ENCODE measurements at regions not wholly inside any gene's neighbourhood (a gene's known extent, or its start where the extent isn't known, plus 50 kb on each side); places are given as distances from the start of the nearest gene placed in this dataset.

GRCh38 chr7:39758234-39758970 lies 135.0 kb downstream of the RALA start:
- ChIA-PET CTCF (interaction anchor here (1.3 to 3.1 kb wide), 2 partner anchors 12 to 178 kb away, joined by 5 to 16 read pairs; no protein-coding TSS in a partner anchor), POLR2A (no interaction called here)
- Histone ChIP-seq H3K4me2 (no peak overlapping the region), H3K27ac (no peak overlapping the region), H3K4me3 (no peak overlapping the region), H3K4me1 (peaks cover 8% of the 10 kb centered on the region; the same call in 2 of the 3 replicates), H3K9me3 (no peaks in the 10 kb centered on the region)
- no peak for DNase-seq (ENCODE audit: low read depth in 1 of 2, low spot score in 1 of 2)
- TF ChIP-seq ATOH8 (CRISPR knock-in tag; IDR thresholded peaks at IDR 0.05; ENCODE audit: low read depth) (no peak), PBX3 (IDR thresholded peaks at IDR 0.05) (no peak), POLR2AphosphoS2 (conservative IDR thresholded peaks at IDR 0.05; ENCODE audit: low read length) (no peak), MAFK (IDR thresholded peaks at IDR 0.05; ENCODE audit: partially characterized antibody) (no peak), HDAC2 (IDR thresholded peaks at IDR 0.05) (no peak), POLR2A (IDR thresholded peaks at IDR 0.05; ENCODE audit: low read length) (no peak), CHD2 (IDR thresholded peaks at IDR 0.05; ENCODE audit: low read length, partially characterized antibody) (no peak), ESRRA (IDR thresholded peaks at IDR 0.05; ENCODE audit: borderline replicate concordance, low read length) (no peak), MYC (IDR thresholded peaks at IDR 0.05; ENCODE audit: borderline replicate concordance, low read length) (no peak), RARB (CRISPR knock-in tag; IDR thresholded peaks at IDR 0.05) (no peak), EHF (CRISPR knock-in tag; IDR thresholded peaks at IDR 0.05) (no peak), FOSL2 (IDR thresholded peaks at IDR 0.05) (no peak), FOSL2 (CRISPR knock-in tag; IDR thresholded peaks at IDR 0.05) (no peak), E2F6 (IDR thresholded peaks at IDR 0.05; ENCODE audit: borderline replicate concordance, low read depth) (no peak), HMGXB4 (CRISPR knock-in tag; IDR thresholded peaks at IDR 0.05; ENCODE audit: borderline replicate concordance) (no peak), NPAS2 (CRISPR knock-in tag; IDR thresholded peaks at IDR 0.05; ENCODE audit: borderline replicate concordance) (no peak), KDM1A (IDR thresholded peaks at IDR 0.05; ENCODE audit: low read depth) (no peak), HOXA7 (CRISPR knock-in tag; IDR thresholded peaks at IDR 0.05) (no peak), JUN (IDR thresholded peaks at IDR 0.05) (no peak), JUNB (IDR thresholded peaks at IDR 0.05) (no peak), TFCP2L1 (CRISPR knock-in tag; IDR thresholded peaks at IDR 0.05) (no peak)
- WGBS (ENCODE audit: missing lambda C conversion rate): 85% methylated on average over 10 of the region's 10 CpGs
- ATAC-seq: no peak
- no peak for FAIRE-seq

- ATAC-seq (no peak), DNase-seq (ENCODE audit: low read depth in 1 of 2, low spot score in 1 of 2) (no peak), FAIRE-seq (no peak)
- Histone ChIP-seq H3K4me1 (no peaks in the 10 kb centered on the region), H3K4me2 (no peak overlapping the region), H3K27ac (no peak overlapping the region), H3K4me3 (no peak overlapping the region), H3K9me3 (no peaks in the 10 kb centered on the region)
- POLR2A ChIA-PET: no interaction called here
- WGBS (ENCODE audit: missing lambda C conversion rate): 82% methylated on average over 6 of the region's 6 CpGs
- CTCF ChIA-PET: interaction anchor here (0.6 to 2.1 kb wide), 3 partner anchors 15 to 181 kb away, joined by 3 to 10 read pairs (median 7); no protein-coding TSS in a partner anchor
- TF ChIP-seq FOSL2 (IDR thresholded peaks at IDR 0.05): no peak
- TF ChIP-seq FOSL2 (CRISPR knock-in tag; IDR thresholded peaks at IDR 0.05): no peak
- TF ChIP-seq E2F6 (IDR thresholded peaks at IDR 0.05; ENCODE audit: borderline replicate concordance, low read depth): no peak
- TF ChIP-seq EHMT2 (IDR thresholded peaks at IDR 0.05; ENCODE audit: low read depth): no peak
- no peak for TF ChIP-seq JUN (IDR thresholded peaks at IDR 0.05)
- no peak for TF ChIP-seq TFCP2L1 (CRISPR knock-in tag; IDR thresholded peaks at IDR 0.05)
- no peak for TF ChIP-seq FOSB (CRISPR knock-in tag; IDR thresholded peaks at IDR 0.05)
- no peak for TF ChIP-seq KDM1A (IDR thresholded peaks at IDR 0.05; ENCODE audit: low read depth)
- TF ChIP-seq POLR2AphosphoS2 (conservative IDR thresholded peaks at IDR 0.05; ENCODE audit: low read length): no peak
- no peak for TF ChIP-seq EHF (CRISPR knock-in tag; IDR thresholded peaks at IDR 0.05)
- TF ChIP-seq CBX2 (IDR thresholded peaks at IDR 0.05; ENCODE audit: borderline replicate concordance, low read depth): no peak
- no peak for TF ChIP-seq CHD4 (IDR thresholded peaks at IDR 0.05; ENCODE audit: borderline replicate concordance)
- TF ChIP-seq CTCF (IDR thresholded peaks at IDR 0.05): no peak
- TF ChIP-seq SREBF2 (IDR thresholded peaks at IDR 0.05): no peak
- no peak for TF ChIP-seq TP53 (CRISPR knock-in tag; IDR thresholded peaks at IDR 0.05)
- no peak for TF ChIP-seq GATA3 (IDR thresholded peaks at IDR 0.05; ENCODE audit: borderline replicate concordance)
- no peak for TF ChIP-seq USF2 (IDR thresholded peaks at IDR 0.05)
- no peak for TF ChIP-seq NPAS2 (CRISPR knock-in tag; IDR thresholded peaks at IDR 0.05; ENCODE audit: borderline replicate concordance)
These were observed 138.1 kb downstream of the RALA start for GRCh38 chr7:39761449-39761848.
